BE2C (cell line): ENCODE measurements at regions not wholly inside any gene's neighbourhood (a gene's known extent, or its start where the extent isn't known, plus 50 kb on each side); places are given as distances from the start of the nearest gene placed in this dataset.

ENCODE experiments used
- DNase-seq: peaks from one replicate; pipeline ENCODE4 v3.0.0-alpha.2; 2020
- H3K27me3 ChIP-seq: fragments of 250-450 bp; sonication (Bioruptor Pico); 2 replicates; pipeline ENCODE4 v1.5.1; 2020; ENCODE audit warnings: mild to moderate bottlenecking
- H3K36me3 ChIP-seq: fragments of 250-450 bp; sonication (Bioruptor Pico); 2 replicates; pipeline ENCODE4 v1.5.1; 2020; ENCODE audit warnings: mild to moderate bottlenecking
- H3K4me1 ChIP-seq: fragments of 250-450 bp; sonication (Bioruptor Pico); 2 replicates; pipeline ENCODE4 v1.5.1; 2020
- H3K4me3 ChIP-seq: 2 replicates; pipeline ENCODE4 v1.5.1; 2011; ENCODE audit warnings: low read depth, low read length
- H3K9me3 ChIP-seq: fragments of 250-450 bp; sonication (Bioruptor Pico); 2 replicates; pipeline ENCODE4 v1.5.1; 2020
- TF ChIP-seq, protein P1 (sequence below): IDR thresholded peaks from 2 replicates; pipeline ENCODE4 v1.5.1; 2012; ENCODE audit warnings: mild to moderate bottlenecking, low read depth, low read length

DNA sequence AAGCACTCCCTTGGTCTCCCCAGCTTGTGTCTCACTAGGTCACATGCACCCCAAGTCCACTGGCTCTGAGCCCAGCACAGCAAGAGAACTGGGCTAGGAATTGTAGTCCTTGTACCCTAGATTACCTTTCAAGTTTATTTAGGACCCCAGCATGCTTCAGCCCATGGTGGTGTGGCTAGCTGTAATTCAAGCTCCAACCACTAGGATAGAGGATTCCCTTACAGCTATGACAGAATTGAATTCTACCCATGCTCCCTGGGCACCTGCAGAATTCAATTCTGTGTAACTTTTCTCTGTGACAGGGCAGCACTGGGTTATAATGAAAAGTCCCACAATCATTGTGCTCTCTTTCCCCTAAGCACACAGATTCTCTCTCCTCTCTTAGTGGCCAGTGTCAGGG lies 253.8 kb upstream of the DMD start:
- no peak for DNase-seq
- Histone ChIP-seq H3K27me3 (no peaks in the 10 kb centered on the region), H3K4me1 (no peaks in the 10 kb centered on the region), H3K9me3 (no peaks in the 10 kb centered on the region), H3K36me3 (no peaks in the 10 kb centered on the region), H3K4me3 (no peak overlapping the region)
- TF ChIP-seq, protein P1, sequence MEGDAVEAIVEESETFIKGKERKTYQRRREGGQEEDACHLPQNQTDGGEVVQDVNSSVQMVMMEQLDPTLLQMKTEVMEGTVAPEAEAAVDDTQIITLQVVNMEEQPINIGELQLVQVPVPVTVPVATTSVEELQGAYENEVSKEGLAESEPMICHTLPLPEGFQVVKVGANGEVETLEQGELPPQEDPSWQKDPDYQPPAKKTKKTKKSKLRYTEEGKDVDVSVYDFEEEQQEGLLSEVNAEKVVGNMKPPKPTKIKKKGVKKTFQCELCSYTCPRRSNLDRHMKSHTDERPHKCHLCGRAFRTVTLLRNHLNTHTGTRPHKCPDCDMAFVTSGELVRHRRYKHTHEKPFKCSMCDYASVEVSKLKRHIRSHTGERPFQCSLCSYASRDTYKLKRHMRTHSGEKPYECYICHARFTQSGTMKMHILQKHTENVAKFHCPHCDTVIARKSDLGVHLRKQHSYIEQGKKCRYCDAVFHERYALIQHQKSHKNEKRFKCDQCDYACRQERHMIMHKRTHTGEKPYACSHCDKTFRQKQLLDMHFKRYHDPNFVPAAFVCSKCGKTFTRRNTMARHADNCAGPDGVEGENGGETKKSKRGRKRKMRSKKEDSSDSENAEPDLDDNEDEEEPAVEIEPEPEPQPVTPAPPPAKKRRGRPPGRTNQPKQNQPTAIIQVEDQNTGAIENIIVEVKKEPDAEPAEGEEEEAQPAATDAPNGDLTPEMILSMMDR, result peak; percentile 36; the same call in 1 of the 2 replicates

DNA sequence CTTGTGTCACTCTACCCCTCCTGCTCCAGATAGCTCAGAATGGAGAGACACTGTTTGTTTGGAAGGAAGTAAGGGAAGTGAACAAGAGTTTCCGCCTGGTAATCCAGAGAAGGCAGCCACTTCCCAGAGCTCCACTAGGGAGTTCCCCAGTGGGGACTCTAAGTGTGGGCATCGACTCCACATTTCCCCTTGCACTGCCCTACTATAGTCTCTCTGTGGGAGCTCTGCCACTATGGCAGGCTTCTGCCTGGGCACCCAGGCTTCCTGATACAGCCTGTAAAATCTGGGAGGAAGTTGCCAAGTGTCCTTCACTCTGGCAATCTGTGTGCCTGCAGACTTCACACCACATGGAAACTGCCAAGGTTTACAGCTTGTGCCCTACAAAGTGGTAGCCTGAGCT lies 245.8 kb upstream of the DMD start:
- TF ChIP-seq, protein P1, result no peak
- Histone ChIP-seq H3K27me3 (no peaks in the 10 kb centered on the region), H3K9me3 (no peaks in the 10 kb centered on the region), H3K4me1 (no peaks in the 10 kb centered on the region), H3K36me3 (no peaks in the 10 kb centered on the region), H3K4me3 (no peak overlapping the region)
- DNase-seq, result no peak

DNA sequence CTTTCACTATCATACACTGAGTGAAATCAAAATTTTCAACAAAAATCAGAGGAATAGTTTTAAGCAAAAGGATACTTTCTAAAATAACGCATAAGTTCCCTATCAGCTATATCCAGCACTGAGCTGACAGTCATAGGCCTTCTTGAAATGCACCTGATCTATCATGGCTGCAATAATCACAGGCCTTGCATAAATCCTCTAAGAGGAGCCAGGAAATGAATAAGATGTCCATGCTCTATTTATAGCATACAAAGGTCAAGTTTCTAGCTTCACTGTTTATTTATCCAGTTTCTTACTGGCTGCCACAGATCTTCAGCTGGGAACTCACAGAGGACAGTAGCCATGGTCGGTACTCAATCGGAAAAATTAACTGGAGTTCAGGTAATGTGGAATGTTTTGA lies 235.9 kb upstream of the DMD start:
- Histone ChIP-seq H3K4me3 (no peak overlapping the region), H3K36me3 (no peaks in the 10 kb centered on the region), H3K4me1 (no peaks in the 10 kb centered on the region), H3K9me3 (no peaks in the 10 kb centered on the region), H3K27me3 (no peaks in the 10 kb centered on the region)
- no peak for DNase-seq
- TF ChIP-seq, protein P1, result no peak

DNA sequence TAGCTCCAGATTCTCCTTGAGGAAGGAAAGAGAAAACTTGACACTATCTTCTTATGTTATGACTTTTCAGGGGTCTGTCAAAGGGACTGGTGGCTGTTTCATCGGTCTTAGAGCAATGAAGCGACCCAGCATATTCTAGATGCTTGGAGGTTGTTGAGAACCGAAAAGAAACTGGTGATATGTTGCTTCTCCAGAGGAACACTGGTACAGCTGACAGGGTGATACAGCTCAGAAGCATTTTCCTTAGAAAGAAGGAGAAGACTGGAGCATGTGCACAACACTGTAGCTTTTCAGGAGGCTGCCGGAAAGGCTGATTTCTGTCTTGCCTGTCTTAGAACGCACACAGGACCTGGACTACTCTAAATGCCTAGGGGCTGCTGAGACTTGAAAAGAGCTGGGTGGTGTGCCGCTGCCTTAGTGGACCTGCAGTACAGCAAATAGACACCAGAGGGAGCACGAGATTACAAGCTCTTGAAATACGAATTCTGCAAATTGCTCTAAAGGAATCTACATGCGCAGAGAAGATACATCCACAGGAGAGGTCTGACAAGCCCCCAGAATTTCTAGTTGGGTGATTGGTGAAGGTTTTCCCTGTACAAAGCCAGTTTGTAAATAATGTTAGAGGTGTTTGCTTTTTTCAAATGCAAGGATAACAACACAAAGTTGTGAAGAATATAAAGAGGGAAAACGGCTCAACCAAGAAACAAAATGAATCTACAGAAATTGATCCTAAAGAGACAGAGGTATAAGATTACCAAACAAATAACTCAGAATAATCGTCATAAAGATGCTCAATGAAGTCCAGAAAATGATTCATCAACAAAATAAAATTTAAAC lies 223.1 kb upstream of the DMD start:
- no peaks in the 10 kb centered on the region for H3K36me3 ChIP-seq
- no peaks in the 10 kb centered on the region for H3K4me1 ChIP-seq
- TF ChIP-seq, protein P1, result peak; percentile 78
- no peaks in the 10 kb centered on the region for H3K9me3 ChIP-seq
- H3K4me3 ChIP-seq, result no peak overlapping the region
- DNase-seq, result peak; percentile 58
- no peaks in the 10 kb centered on the region for H3K27me3 ChIP-seq

DNA sequence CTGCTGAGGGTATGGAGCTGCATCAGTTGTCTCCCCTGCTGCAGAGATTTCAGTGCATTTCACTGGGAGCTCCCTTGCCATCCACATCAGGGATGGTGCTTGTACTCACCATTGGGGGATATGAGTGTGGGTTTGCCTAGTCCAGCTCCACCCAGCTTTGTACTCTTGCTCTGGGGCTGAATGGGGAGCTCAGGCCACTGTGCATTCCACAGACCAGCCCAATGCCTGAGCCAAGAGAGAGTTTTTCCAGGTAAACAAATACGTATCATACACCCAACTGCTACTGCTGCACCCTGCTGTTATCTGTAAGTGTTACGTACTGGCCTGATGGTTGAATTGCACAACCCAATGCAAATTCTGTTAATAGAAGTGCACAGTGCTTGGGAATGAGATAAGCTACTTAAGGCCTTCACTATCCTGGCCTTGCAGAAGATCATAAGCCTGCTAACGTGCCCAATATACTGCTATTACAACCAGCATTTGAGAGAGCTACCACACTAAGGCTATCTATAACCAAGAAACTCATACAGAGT lies 205.0 kb upstream of the DMD start:
- no peak for DNase-seq

DNA sequence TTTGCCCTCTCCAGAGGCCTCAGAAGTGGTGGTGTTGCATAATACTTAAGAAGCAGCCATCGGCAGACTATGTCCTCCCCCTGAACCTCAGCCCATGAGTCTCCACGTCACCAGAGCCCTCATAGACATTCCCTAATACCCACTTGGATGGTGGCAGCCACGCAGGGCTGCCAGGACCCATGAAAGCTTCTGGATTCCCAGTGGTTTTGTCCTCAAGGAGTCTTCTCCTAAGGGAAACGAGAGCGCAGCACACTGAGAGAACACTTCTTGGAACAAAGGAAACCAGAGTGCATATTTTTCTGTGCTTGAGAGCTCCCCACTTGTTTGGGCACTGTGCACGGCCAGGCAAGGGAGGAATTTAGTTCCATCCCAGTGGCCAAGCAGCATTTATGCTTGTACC lies 204.1 kb upstream of the DMD start:
- TF ChIP-seq, protein P1, result no peak
- H3K4me1 ChIP-seq, result no peaks in the 10 kb centered on the region
- no peaks in the 10 kb centered on the region for H3K27me3 ChIP-seq
- H3K4me3 ChIP-seq, result no peak overlapping the region
- no peaks in the 10 kb centered on the region for H3K36me3 ChIP-seq
- no peaks in the 10 kb centered on the region for H3K9me3 ChIP-seq
- DNase-seq, result no peak

More for the DNA sequence above, 205.0 kb upstream of the DMD start:
- no peaks in the 10 kb centered on the region for H3K9me3 ChIP-seq
- H3K4me1 ChIP-seq, result no peaks in the 10 kb centered on the region
- TF ChIP-seq, protein P1, result no peak
- H3K27me3 ChIP-seq, result no peaks in the 10 kb centered on the region
- no peaks in the 10 kb centered on the region for H3K36me3 ChIP-seq
- no peak overlapping the region for H3K4me3 ChIP-seq
